Dedifferentiated amniotic fluid mesenchymal stem cell (primary cell): ENCODE measurements at regions not wholly inside any gene's neighbourhood (a gene's known extent, or its start where the extent isn't known, plus 50 kb on each side); places are given as distances from the start of the nearest gene placed in this dataset.
"Not testable (repeated sequence)": the region's sequence is repeated elsewhere in the genome, so short reads cannot be mapped to it uniquely, and the experiment has no call there.

Experiments used
- DNase-seq: peaks from one replicate; pipeline ENCODE4 v3.0.0-alpha.2; 2016; ENCODE audit errors: extremely low spot score

DNA sequence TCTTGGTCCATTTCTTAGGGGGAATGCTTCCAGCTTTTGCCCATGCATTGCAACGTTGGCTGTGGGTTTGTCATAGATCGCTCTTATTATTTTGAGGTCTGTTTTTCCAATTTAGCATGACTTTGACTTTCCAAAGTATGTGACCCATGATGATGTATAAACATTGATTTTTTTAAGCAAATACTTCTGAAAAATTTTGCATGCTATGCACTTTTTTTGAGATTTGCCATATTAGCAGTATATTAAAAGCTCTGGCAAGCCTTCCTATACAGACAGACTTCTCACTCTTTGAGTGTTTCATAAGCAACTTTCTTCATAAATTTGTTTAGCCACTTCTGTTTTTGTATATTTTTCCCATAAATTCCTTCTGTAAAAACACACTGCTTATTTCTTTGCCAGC lies 746.4 kb upstream of the LCORL start:
- DNase-seq = no peak

DNA sequence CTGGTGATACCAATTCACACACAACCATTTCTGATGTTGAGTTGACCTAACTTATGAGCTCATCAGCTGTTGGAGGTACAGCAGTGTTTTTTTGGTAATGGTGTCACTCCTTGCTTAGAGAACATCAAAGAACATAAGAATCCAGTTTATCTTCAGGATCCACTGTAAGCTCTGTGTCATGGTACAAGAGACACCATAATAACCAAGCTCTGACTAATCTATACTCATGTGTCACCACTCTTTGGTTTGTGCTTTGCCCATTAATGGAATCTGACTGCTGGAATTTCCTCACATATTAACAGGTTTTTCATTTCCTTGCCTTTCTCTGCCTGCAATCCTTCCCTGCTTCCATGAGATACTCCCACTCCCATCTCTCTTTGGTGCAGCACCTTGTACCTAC lies 735.1 kb upstream of the LCORL start:
- no peak for DNase-seq

DNA sequence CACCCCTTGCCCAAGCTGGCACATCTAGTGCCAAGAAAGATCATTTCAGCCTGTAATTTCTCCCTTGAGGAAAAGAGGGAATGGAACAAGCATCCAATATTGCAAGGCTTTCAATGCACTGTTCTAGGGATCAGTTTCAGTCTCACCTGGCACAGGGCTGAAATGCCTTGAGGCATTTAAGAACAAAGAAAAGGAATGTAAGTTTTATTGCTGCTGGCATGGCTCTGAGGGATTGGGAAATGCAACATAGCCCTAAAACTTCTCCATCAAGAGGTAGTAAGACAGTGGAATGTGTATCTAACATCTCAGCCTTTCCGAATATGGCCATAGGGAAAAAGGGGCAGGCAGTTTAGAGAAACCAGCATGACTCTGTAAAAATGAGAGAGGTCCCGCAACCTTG lies 732.6 kb upstream of the LCORL start:
- DNase-seq = no peak

DNA sequence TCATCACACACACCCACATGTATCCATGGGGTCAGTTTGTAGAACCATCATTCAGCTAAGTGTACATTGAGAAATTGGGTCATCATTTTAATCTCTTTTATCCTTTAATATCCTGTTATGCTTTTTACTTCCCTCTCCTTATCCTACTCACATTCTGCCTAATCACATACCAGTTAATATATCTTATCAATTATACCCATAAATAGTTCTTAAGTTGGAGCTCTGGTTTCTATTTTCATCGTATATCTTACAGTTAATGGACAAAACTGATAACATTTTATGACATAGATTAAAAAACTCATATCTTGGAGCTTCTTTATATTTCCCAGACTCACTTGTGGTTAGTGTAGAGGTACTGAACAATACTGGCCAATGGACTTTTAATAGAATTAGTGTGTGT lies 729.5 kb upstream of the LCORL start:
- DNase-seq = no peak

DNA sequence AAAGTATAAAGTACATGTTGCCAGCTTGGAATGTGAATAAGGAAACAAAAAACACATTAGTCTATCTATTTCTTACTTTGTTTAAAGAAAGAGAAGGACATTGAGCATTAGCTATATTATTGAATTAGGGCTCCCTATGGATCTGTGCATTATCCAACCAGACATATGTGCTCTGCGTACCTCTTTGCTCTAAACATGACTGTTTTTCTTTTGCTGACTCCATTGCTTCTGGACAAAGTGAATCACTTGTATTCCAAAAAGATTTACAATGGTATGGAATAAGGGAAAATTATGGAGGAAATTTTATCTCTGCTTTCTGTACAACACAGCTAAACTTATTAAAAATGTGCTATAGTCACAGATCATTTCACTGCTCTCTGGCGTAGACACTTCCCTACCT lies 727.8 kb upstream of the LCORL start:
- no peak for DNase-seq

DNA sequence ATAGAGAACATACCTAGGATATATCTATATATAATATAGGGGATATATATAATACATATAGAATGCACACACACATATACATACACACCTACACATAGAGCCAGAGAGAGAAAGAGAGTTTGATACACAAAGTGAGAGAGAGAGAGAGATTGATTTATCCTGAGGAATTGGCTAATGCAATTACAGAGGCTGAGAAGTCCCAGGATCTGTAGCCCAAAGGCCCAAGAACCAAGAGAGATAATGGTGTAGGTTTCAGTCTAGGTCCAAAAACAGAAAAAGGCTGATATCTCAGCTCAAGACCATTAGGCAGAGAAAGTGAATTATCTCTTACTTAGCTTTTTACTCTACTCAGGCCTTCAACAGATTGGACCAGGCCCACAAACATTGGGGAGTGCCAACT lies 715.0 kb upstream of the LCORL start:
- no peak for DNase-seq

DNA sequence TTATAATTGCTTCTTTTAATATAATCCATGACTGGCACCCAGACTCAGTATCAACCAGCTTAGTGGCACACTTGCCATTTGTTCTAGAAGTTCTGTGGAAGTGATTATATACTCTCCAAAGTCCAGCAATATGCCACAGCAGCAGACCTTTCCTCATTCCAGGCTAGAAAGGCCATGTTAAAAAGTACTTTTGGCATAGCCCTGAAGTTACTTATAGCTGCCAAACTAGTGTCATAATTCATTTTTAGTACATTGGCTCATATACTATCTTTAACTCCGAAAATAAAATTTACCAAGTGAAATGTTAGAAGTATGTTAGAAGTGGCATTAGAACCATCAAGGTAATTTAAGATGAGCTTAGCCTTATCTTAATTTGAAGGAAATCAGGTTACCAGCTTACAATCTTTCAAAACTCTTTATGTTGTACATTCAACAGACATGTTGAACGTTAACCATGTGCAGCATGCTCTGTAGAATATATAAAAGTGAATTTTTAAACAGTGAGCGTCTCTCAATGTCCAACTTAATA lies 714.2 kb upstream of the LCORL start:
- DNase-seq = no peak

DNA sequence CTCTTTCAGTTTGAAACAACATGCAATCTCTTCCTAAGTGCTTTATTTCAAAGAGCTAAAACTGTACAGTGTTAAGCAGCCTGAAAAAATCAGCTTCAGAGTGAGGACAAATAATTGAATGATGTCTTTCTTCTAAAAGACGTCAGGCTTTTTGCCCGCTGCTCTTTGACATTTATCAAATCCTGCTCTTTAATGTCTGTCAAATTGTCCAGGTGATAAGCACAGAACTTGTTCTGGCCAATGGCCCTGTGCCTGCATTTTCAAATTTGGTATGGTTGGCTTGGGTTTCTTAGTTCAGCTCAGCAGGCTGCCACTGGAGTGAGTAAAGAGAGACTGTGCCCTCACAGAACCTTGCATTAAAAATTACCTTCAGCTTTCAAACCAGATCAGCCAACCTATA lies 712.9 kb upstream of the LCORL start:
- no peak for DNase-seq

DNA sequence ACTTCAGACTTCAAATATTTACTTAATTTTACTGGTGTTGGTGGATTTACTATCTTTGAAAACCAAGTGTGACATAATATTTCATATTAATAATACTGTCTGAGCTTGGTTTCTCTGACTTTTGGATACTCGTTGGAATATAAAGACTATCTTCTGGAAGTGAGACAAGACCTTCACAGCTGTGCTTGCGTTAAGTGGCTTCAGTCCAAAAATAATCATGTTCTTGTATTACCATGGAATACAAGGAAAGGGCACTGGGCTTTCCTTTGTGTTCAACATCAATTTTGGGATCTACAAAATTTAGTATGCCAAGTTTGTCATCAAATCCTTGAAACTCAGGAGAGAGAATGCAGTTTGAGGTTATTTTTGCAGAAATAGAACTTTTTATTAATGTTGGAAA lies 712.4 kb upstream of the LCORL start:
- DNase-seq = no peak

DNA sequence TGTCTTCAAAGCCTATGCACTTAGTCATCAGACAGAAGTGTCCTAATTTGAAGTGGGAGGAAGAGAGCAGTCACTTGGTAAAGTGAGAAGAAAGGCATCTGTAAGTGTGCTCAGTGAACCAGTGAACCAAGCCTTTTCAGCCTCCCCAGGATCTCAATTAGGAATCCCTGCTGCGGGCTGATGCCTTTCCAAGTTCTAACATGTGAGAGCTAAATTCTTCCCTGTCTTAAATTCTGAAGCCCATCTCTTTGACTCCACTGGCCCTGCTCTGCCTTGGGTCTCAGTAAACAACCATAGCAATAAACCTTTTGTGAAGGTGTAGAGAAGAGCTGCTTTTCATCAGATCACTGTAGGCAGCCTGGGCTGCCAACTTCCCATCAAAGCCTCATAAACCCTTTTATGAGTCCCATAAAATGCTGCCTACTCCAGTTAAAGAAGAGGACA lies 701.2 kb upstream of the LCORL start:
- no peak for DNase-seq

DNA sequence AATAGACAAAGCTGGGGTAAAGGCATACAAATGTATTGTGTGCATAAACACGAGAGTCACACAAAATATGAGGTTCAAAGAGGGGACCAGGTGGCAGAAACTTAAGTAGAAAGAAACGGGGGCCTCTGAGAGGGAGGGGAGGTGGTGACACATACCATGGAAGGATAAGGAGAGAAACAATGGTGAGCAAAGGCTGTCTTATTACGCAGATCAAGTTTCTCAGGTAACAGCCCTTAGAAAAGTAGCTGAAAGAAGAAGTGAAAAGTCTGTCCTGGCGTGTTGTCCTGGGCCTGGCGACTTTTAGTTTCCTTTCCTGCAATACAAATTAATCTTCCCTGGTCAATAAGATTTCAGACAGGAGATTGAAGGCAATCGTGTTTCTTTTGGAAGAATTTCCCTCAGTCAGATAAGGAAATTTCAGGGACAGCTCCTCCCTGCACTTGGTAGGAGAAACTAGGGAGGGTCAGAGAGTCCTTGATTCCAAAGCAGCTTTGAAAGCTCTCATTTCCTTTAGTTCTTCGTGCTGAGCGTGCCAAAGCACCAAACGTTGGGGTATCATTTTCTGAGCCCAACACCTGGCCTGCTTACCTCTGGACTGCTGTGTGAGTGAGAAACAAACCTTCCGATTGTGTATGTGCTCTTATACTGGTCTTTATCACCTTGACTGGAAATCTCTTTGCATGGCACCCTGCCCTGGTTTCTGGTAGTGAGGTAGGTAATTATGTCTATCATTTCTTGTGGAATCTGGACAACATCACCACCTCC lies 676.7 kb upstream of the LCORL start:
- DNase-seq = no peak

DNA sequence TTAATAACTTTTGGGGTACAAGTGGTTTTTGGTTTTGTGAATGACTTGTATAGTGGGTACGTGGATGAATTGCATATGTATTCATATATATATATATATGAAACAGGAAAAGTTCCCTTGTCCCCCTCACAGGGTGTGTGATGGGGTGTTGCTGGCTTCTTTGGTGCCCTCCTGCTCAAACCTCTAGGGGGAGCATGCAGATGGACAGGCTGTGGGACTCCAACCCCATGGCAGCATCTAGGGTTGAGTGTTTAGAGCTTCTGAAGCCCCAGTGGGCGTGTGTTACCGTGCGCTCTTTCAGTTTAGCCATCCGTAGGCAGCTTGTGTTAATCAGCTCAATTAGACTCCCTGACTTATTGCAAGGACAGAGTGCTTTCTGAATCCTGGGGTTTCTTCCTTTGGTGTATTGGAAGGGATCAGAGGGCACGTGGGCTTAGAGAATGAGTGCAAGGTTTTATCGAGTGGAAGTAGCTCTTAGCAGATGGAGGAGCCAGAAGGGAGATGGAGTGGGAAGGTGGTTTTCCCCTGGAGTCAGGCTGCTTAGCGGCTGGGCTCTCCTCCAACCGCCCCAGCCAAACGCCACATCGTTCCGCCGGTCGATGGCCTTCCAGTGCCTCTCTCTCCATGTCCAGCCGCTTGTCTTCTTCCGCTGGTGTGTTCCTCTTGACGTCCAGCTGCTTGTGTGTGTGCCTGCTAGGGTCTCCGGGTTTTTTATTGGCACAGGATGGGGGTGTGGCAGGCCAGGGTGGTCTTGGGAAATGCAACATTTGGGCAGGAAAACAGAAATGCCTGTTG lies 674.4 kb upstream of the LCORL start:
- DNase-seq = no peak

DNA sequence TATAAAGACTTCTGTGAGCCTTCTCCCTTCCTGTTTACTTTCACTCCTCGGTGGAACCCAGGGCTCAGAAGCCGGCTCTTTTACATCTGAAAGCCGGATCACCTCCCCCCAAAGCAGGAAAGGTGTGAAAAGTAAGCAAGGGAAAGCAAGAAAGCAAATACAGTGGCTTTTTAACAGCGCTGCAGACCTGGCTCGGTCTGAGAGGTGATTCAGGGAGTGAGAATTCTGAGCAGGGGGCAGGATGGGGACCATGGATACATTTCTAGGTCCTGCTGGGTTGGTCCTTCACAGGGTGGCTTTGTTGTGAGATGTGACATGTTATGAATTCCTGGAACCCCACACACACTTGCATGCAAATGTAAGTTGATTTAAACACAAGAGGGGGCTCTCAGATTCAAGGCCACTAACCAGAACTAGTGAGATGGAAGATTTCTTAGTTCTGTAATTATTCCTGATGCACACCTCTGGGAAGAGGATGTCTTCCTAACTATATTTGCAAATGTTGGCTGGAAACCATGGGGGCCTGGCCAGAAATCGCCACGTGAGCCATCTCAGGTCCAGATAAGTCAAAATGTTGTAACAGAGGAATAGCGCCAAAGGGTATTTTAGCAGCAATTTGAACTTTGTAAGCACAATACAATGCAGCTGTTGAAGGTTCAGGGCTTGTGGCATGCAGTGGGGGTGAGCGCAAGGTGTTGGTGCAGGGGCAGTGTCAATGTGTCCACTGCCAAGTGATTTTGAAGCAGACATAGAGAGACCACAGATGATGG lies 670.1 kb upstream of the LCORL start:
- no peak for DNase-seq

DNA sequence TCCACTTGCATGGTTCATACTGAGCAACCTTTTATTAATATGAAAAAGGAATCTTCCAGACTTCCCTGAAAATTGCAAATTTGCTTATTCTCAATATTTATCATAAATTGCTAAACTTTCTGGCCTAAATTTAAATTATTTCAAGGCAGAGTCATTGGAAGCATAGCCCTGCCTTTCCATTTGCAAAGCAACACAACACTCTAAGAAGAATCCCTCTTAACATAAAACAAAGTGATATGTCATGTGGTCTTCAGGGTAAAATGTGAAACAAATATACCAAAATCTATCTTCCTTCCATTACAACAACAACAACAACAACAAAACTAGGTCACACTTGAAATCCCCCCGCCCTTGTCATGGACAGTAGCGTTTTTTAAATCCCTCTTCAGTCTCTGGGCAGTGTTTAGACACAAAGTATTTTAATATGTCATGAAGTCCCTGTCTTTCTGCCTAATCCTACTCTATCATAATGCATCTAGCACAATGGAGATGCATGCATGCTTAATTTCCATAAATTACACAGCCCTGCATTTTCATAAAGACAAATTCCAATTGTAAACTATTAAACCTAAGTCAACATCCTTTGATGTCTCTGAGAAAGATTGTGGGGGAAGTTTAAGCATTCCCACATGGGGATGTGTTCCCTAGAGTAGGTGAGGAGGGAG lies 668.9 kb upstream of the LCORL start:
- no peak for DNase-seq

DNA sequence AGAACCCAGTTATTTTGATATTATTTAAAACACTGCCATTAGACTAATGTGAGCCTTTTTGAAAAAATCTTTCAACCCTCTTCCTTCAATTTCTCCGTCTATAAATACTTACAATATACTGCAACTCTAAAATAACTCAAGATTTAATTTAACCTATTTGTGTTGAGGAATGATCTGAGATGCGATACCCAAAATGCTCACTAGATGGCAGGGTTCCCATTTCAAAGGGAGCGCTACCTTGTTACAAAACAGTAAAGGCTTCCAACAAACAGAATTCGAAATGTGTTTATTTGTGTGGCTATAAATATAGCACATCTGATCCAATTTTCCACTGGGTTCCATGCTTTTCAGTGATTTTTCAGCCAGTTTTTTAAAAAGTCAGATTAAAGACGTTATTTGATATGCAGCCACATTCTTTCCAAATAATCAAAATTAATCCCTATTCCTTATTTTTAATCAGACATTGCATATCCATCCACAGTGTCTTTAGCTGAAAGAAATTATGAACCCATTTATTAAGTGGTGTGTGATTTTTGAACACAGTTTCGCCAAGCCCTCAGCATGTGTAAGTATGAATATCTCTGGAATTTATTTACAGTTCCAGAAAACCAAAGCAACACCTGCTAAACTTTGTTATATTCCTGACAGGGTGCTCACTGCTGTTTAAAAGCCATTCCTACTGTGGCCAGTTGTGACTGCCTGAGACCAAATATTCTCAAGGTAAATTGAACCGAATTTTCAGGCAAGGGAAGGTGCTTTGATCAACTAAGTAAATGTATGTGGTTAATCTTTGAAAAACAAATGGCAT lies 668.0 kb upstream of the LCORL start:
- DNase-seq = peak; percentile 78

DNA sequence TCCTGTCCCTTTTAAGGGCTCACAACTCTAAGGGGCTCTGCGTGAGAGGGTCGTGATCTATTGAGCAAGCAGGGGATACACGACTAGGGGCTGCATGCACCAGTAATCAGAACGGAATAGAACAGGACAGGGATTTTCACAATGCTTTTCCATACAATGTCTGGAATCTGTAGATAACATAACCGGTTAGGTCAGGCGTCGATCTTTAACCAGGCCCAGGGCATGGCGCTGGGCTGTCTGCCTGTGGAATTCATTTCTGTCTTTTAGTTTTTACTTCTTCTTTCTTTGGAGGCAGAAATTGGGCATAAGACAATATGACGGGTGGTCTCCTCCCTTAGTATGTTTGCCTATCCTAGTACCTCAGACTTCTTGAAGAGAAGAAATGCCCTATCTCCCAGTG lies 666.8 kb upstream of the LCORL start:
- not testable (repeated sequence) for DNase-seq

DNA sequence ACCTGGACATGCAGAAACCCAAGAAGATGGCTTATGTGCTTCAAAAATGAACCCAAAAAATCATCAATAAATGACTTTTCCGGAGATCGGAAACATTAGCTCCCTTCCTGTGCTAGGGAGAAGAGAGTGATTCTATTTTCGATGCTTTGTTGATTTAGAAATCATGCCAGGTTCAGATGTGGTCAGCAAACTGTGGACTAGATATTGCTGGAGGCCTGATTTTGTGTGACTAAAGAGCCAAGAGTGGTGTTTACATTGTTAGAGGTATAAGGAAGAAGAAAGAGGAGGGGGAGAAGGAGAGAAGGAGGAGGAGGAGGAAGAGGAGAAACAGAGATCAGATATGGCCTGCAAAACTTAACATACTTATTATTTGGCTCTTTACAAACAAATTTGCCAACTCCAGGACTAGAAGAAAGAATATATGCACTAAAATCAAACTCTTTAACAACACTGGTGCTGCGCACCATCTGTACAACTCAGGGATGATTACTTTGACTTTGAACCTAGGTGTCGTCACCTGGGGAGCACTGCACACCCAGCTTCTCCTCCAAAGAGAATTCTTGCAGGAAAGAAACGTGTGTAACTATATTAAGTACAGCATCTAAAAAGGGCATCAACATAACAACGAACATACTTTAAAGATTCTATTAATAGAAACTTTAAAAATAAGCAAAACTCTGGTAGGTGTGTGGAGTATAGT lies 664.9 kb upstream of the LCORL start:
- DNase-seq = no peak

DNA sequence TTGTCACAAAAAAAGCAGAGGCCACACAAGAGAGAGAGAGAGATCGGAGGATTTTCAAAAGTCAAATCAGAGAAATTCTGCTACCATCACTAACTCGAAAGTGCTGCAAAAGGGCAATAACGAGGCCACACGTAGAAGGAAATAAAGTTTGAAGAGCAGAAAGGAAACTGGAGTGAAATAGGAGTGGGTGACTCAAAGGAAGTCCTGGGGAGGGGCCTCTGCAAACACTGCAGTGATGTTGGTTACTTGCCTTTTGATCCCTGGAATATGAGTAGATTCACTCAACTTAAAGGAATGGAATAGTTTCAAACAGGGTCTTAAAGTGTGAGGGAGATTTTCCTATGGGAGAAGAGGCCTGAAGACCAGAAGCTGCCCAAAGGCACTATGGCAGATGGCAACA lies 663.4 kb upstream of the LCORL start:
- no peak for DNase-seq

DNA sequence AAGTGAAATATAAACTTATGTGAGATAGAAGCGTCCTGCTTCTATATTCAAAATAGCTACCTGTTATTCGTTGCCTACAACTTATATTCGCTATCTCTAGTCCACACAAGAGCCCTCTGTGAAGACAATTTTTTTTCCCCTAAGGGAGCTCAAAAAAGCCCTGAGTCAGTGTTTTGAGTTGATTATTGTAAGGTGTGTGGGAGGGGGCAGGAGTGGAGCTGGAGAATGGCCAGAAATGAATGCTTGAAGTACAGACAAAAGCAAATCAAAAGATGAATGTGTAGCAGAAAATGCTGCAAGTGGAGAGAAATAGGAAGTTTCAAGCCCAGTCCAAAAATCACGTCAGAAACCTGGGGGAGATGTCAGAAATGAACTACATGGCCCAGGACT lies 655.0 kb upstream of the LCORL start:
- no peak for DNase-seq
